HG03432 (cell line): ENCODE measurements at regions not wholly inside any gene's neighbourhood (a gene's known extent, or its start where the extent isn't known, plus 50 kb on each side); places are given as distances from the start of the nearest gene placed in this dataset.
A peak's percentile ranks its signal among the peaks of the same experiment; 100 is the strongest.
"Not testable (repeated sequence)": the region's sequence is repeated elsewhere in the genome, so short reads cannot be mapped to it uniquely, and the experiment has no call there.

Source experiments
- ATAC-seq: cut with Tn5 transposase; IDR thresholded peaks from one replicate; pipeline ENCODE4 v1.9.1; 2021; ENCODE audit warnings: mild to moderate bottlenecking, moderate library complexity; ENCODE audit not compliant: unreplicated experiment

- not testable (repeated sequence) for ATAC-seq
Measured at GRCh38 chr5:119987077-119987476, 357.7 kb downstream of the FAM170A start.

- ATAC-seq, result no peak
Measured at GRCh38 chr5:119991625-119992024, 362.3 kb downstream of the FAM170A start.

DNA sequence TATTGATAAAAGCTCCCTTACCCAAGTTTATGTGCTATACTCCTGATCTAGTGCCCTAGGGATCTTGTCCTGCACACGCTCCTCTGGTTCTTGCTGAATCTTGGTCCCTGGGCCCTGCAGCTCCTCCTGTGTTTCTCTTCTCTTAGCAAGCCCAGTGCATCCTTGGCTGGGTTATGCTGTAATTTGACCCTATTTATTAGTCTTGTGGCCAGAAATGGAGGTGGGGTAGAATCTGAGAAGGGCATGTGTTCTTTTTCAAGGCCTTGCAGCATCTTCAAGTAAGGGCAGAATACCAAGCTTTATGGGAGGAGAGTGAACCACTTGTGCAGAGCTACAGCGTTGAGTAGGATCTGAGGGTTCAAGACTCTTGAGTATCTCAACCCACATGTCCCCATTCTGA is 366.8 kb downstream of the FAM170A start:
- no peak for ATAC-seq

- ATAC-seq, result no peak
Measured at GRCh38 chr5:120007598-120007997, 378.2 kb downstream of the FAM170A start.

GRCh38 chr5:120012431-120012830 is 383.1 kb downstream of the FAM170A start:
- ATAC-seq, result no peak

DNA sequence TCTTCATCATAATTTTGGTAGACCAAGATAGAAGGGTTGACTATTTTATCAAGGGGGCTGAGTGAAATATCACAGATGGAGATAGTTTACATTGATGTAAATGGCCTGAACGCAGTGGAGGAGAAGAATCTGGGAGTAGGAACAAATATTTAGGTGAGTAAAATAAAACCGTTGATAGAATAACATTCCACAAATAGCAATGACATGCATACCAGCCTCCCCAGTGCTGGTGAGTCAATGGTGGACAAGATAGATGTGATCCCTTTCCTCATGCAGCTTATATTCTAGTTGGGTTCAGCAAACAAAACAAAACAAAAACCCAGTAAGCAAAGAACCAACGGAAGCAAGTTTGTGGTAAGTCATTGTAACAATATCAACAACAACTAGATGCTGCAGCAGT is 385.2 kb downstream of the FAM170A start:
- no peak for ATAC-seq

DNA sequence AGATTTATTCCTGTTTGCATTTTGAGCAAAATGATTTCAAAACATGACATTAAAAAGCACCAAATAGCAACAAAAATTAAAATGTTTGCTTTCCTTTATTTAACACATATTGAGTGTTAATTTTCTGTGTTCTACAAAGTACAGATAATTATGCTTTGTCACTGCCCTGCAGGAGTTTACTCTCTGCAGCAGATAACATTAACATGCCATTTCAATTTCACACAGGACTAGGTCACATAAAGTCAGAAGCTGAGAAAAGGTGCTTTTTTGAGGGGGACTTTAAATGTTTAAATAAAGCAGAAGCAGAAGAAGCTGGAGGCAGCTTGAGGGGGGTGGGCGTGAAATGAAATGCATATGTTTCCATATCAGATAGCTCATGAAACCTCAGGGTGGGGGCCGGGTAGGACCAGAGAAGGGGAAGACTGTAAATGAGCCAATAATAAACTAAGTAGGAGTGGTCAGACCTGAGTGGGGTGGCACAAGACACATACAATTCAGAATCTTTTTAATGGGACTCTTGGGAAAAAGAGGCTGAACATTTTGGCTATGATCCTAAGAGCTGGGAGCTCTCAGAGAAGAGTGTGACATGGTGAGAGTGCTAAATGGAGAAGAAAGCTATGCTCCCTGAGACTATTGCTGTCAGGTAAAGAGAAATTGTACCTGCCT is 387.5 kb downstream of the FAM170A start:
- peak; percentile 23 for ATAC-seq

DNA sequence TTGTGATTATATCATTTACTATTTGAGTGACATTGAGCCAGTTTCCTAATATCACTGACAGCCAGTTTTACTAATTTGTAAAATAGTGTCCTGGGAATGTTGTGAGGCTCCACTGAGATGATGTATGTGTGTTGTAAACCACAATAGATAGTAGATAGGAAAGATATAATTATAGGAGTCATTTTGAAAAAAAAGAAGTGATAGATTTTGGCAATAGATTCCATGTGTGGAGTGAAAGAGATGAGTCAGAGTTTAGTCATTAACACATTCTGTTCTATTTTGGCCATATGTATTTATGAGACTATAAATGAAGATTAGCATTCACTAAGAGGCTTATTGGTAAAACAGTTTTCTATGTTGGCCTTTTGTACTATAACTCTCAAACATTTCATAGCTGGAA is 388.2 kb downstream of the FAM170A start:
- peak; percentile 48 for ATAC-seq

GRCh38 chr5:120035181-120035580 is 405.8 kb downstream of the FAM170A start:
- ATAC-seq, result no peak

DNA sequence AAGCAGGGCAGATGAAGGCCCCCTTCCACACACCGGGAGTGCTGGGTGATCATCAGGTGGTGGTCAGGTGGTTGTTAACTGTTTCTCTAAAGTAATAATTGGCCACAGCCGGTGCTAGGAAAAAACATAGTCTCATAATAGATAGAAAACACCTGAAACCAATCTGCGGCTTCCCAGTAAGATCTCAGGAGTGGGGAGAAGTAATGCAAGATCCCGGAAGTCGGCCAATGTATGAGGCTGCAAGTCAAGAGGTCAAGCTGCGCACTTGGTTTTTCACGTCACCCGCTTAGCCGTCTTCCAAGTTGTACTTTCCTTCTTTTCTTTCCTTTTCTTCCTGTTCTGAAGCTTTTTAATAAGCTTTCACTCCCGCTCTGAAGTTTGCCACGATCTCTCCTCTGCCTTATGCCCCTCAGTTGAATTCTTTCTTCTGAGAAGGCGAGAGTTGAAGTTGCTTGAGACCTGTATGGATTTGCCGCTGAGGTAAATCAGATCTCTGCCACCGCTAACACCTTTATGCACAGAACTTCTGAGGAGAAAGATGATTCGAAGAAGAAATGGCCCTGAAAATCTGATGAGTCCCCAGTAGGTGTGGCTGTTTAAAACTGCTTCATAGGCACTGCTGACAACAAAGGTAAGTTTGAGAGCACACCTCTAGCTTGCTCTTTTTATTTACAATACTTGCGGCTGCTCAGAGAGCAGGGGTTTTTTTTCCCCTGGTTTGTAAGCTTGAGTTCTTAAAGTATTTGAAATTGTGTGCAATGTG is 406.6 kb downstream of the FAM170A start:
- no peak for ATAC-seq

DNA sequence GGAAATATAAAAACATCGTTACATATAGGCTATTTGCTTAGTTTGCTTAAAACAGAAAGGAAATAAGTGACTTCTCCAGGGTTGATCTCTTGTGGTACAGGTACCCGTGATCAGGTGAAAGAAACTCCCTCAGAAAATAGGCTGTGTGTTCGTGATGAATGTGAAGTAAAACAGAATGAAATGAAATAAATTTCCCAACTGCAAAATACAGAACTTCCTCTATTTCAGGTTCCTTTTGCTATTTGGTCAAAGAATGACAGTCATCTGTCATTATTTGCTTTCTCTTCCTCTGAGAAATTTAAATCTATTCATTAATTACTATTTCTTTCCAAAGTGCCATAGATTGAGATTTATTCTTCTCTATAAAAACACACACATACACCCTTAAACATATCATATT is 408.1 kb downstream of the FAM170A start:
- ATAC-seq, result no peak

DNA sequence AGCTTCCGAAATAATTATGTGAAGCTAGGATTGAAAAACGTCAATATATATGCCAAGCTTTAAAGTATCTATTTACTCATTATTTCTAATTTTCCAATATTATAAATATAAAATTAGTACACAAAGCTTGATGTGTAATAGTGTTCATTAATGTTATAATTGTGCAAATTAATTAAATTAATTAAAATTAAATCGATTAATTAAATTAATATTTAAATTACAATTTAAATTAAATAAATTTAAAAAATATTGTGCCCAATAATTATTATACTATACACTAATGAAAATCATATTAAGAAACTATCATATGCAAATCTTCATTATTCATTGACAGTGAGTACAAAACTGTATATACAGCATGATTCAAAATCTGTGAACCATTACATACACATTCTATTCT is 409.8 kb downstream of the FAM170A start:
- no peak for ATAC-seq

- no peak for ATAC-seq
Measured at GRCh38 chr5:120043431-120043830, 414.1 kb downstream of the FAM170A start.

- no peak for ATAC-seq
Measured at GRCh38 chr5:120052916-120053828, 410.9 kb upstream of the PRR16 start.

DNA sequence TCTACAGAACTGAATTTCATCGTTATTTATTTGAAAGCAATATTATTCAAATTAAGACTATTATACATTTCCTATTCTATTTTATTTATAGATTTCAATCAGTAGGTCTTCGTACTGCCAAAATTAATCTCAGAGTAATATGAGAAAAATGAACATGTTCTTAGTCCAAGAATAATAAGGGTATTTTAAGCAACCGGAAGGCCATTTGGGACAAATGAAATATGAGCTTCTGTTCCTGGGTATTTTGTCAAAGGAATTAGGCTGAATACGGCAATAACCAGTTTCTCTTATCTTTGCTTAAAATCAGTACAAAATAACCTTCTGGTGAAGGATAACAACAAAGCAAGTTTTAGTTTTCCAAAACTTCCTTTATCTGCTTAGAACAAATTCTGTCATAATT is 410.3 kb upstream of the PRR16 start:
- ATAC-seq, result no peak

DNA sequence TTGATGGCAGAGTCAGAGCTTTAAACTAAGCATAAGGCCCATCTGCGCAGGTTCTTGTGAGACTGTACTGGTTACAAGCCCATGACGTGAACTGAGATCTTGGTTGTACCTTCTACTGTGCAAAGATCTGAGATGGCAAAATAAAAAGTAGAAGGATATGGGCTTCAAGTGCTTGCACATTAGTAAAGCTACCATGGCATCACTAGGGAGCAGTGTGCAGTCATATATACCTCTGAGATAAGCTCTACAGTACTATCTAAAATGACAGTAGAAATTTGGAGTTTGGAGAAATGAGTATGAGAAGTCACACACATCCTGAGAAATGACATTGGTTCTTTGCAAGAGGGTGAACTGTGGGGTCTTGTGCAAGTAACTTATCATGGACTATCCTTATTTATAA is 408.2 kb upstream of the PRR16 start:
- ATAC-seq, result peak; percentile 58

DNA sequence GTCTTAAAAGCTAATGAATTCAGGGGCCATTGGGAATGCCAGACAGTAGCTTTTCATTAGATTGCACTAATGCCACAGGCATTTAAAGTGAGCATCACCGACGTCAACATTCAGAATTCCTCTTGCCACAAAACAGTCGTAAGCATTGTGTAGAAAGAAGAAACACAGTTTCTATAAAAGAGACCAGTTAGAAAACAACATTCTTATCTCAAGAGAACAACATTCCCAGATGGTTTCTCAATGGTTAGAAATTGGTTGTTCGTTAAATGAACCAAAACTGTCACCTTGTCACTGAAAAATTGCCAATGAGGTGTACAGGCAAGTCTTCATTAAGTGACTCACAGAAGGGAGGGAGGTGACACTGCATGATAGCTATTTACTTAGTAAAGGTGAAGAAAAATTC is 401.6 kb upstream of the PRR16 start:
- ATAC-seq, result no peak

DNA sequence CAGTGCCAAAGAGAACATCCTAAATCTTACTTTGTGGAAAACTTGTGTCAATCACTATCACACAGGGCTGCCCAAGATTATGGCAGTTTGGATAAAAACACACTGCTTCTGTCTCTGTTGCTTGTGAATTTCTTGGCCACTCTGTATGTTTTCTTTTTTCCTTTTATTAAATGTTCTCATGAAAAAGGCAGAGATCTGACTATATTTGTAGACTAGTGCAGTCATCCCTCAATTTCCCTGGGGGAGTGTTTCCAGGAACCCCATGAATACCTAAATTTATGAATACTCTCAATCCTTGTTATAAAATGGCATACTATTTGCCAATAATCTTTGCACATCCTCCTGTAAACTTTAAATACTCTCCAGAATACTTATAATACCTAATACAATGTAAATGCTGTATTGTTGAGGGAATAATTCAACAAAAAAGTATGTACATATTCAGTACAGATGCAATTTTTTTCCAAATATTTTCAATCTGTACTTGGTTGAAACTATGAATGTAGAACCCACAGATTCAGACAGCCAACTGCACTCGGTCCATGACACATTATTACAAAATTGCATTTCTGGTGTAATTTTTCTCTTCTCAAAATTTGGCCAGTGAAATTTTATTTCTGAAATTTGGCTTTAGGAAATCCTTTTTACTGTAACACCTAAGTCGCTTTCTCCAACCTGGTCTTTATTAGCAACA is 391.9 kb upstream of the PRR16 start:
- ATAC-seq, result no peak

DNA sequence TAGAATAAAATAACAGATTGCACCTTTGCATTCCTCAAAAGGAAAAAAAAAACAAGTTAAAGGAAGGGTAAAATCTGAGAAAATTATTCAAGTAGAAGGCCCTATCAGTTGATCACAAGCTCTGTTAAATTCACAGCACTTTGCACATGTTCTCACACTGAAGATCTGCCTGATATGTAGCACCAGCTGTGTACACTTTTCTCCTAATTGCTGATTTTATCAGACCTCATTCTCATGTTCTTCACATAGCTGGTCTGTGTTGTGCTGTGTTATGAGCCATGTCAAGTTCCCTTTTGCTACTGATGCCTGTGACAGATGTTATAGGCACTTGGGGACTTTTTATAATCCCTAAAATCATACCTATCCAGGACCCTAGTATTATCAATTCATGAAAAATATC is 390.4 kb upstream of the PRR16 start:
- no peak for ATAC-seq

- ATAC-seq, result no peak
Measured at GRCh38 chr5:120080781-120081180, 383.3 kb upstream of the PRR16 start.
